ENCODE measurements at regions not wholly inside any gene's neighbourhood (a gene's known extent, or its start where the extent isn't known, plus 50 kb on each side); places are given as distances from the start of the nearest gene placed in this dataset.

GRCh38 chr5:85288914-85289313 is 904.2 kb upstream of the EDIL3 start:
- no peaks in the 10 kb centered on the region for H3K9me3 Mint-ChIP-seq
- DNase-seq, result no peak

More at GRCh38 chr5:85288914-85289313, 904.2 kb upstream of the EDIL3 start:
- Histone ChIP-seq H3K4me1 (ENCODE audit: insufficient read depth, low read length) (no peaks in the 10 kb centered on the region), H3K79me2 (ENCODE audit: insufficient read depth, low read length) (no peaks in the 10 kb centered on the region), H2AK5ac (ENCODE audit: insufficient read length, low read length) (no peak overlapping the region), H3K4me2 (ENCODE audit: insufficient read depth, insufficient read length, low read length) (no peak overlapping the region), H2BK12ac (ENCODE audit: insufficient read length, low read depth, low read length) (no peak overlapping the region), H2BK5ac (ENCODE audit: insufficient read length, low read length) (no peak overlapping the region), H4K20me1 (ENCODE audit: control insufficient read depth, insufficient read depth, insufficient read length) (no peaks in the 10 kb centered on the region), H3K27ac (ENCODE audit: insufficient read length, low read depth, low read length) (no peak overlapping the region), H3K9me3 (ENCODE audit: control insufficient read depth, low read depth, low read length) (no peaks in the 10 kb centered on the region), H3K23ac (ENCODE audit: insufficient read length, low read depth, low read length) (no peak overlapping the region), H3K27me3 (ENCODE audit: insufficient read depth, low read length) (no peaks in the 10 kb centered on the region), H3K9ac (ENCODE audit: extremely low read depth, insufficient read length, low read length) (no peak overlapping the region), H4K8ac (replicated peaks; ENCODE audit: insufficient read length, low read depth, low read length) (no peak overlapping the region), H4K5ac (ENCODE audit: insufficient read length, low read depth, low read length) (no peak overlapping the region), H3T11ph (ENCODE audit: low read length) (no peak overlapping the region), H2BK20ac (ENCODE audit: low read depth, low read length, poor library complexity, severe bottlenecking) (no peak overlapping the region), H3K56ac (ENCODE audit: insufficient read length, low read depth, low read length) (no peak overlapping the region), H3K14ac (ENCODE audit: insufficient read depth, low read length) (no peak overlapping the region), H3K18ac (ENCODE audit: insufficient read length, low read depth, low read length) (no peak overlapping the region), H4K91ac (ENCODE audit: insufficient read length, low read depth, low read length) (no peak overlapping the region), H2BK120ac (ENCODE audit: low read depth, low read length, poor library complexity, severe bottlenecking) (no peak overlapping the region), H3K79me1 (ENCODE audit: insufficient read depth, low read depth, low read length, poor library complexity, severe bottlenecking) (no peaks in the 10 kb centered on the region), H2AFZ (ENCODE audit: low read length) (no peak overlapping the region), H2BK15ac (ENCODE audit: low read depth, low read length) (no peak overlapping the region), H3K4ac (ENCODE audit: low read depth, low read length) (no peak overlapping the region), H3K23me2 (ENCODE audit: insufficient read length, low read depth, low read length, poor library complexity, severe bottlenecking) (no peaks in the 10 kb centered on the region)
- no peaks in the 10 kb centered on the region for H3K36me3 Mint-ChIP-seq (ENCODE audit: insufficient read depth in 1 of 3, low read depth in 3 of 3)
- H3K27ac Mint-ChIP-seq, result no peak overlapping the region
- peak; percentile 35; the same call in 2 of the 3 replicates for TF ChIP-seq CTCF (conservative IDR thresholded peaks at IDR 0.05)
- WGBS (ENCODE audit: extremely low coverage, insufficient read length, low lambda C conversion rate), result no CpG with 5 or more reads among the region's 3 CpGs
- no peaks in the 10 kb centered on the region for H3K27me3 Mint-ChIP-seq (ENCODE audit: low read depth)
- H3K4me1 Mint-ChIP-seq, result no peaks in the 10 kb centered on the region; a peak in 1 of 4 replicates
- H3K4me3 Mint-ChIP-seq, result no peak overlapping the region

Measured in H9 (cell line).